GM23338 (cell line): ENCODE measurements at regions not wholly inside any gene's neighbourhood (a gene's known extent, or its start where the extent isn't known, plus 50 kb on each side); places are given as distances from the start of the nearest gene placed in this dataset.

Source experiments
- ATAC-seq: fragments of 200-7000 bp; cut with Tn5 transposase; 3 replicates; pipeline ENCODE4 v1.9.1; 2020
- DNase-seq: peaks from one replicate; pipeline ENCODE4 v3.0.0-alpha.2; 2015; ENCODE audit warnings: low spot score
- H2AFZ ChIP-seq: fragments of 200-600 bp; sonication (generic); 2 replicates; pipeline ENCODE4 v1.8.0; 2016; ENCODE audit warnings: antibody characterized with exemption, mild to moderate bottlenecking, moderate library complexity
- H3F3A ChIP-seq: fragments of 200-600 bp; sonication (generic); replicated peaks from 2 replicates; pipeline ENCODE4 v1.8.0; 2017; ENCODE audit warnings: antibody characterized with exemption, mixed run types, low read depth
- H3K27ac ChIP-seq: fragments of 200-600 bp; sonication (generic); 2 replicates; pipeline ENCODE4 v1.6.1; 2016; ENCODE audit warnings: low read depth
- H3K27me3 ChIP-seq: fragments of 200-600 bp; sonication (generic); 2 replicates; pipeline ENCODE4 v1.8.0; 2016; ENCODE audit warnings: mild to moderate bottlenecking, mixed run types, moderate library complexity; ENCODE audit not compliant: insufficient read depth
- H3K36me3 ChIP-seq: fragments of 200-600 bp; sonication (generic); 2 replicates; pipeline ENCODE4 v1.8.0; 2016; ENCODE audit warnings: mild to moderate bottlenecking; ENCODE audit not compliant: insufficient read depth
- H3K4me1 ChIP-seq: fragments of 200-600 bp; sonication (generic); 2 replicates; pipeline ENCODE4 v1.8.0; 2016; ENCODE audit warnings: mild to moderate bottlenecking, moderate library complexity; ENCODE audit not compliant: insufficient read depth
- H3K4me2 ChIP-seq: fragments of 200-600 bp; sonication (generic); 2 replicates; pipeline ENCODE4 v1.7.1; 2017; ENCODE audit warnings: mixed run types
- H3K4me3 ChIP-seq: fragments of 200-600 bp; sonication (generic); 2 replicates; pipeline ENCODE4 v1.6.1; 2016; ENCODE audit warnings: mixed run types
- H3K79me2 ChIP-seq: fragments of 200-600 bp; sonication (generic); replicated peaks from 2 replicates; pipeline ENCODE4 v1.8.0; 2017; ENCODE audit warnings: mild to moderate bottlenecking; ENCODE audit not compliant: insufficient read depth
- H3K9me2 ChIP-seq: fragments of 200-600 bp; sonication (generic); 2 replicates; pipeline ENCODE4 v1.8.0; 2017; ENCODE audit not compliant: insufficient read depth
- H4K20me1 ChIP-seq: fragments of 200-600 bp; sonication (generic); replicated peaks from 2 replicates; pipeline ENCODE4 v1.8.0; 2017; ENCODE audit warnings: mild to moderate bottlenecking; ENCODE audit not compliant: insufficient read depth
- H3K27ac Mint-ChIP-seq: 2 replicates; pipeline ENCODE4 v1.8.0; 2020; ENCODE audit warnings: inconsistent platforms, mild to moderate bottlenecking, moderate library complexity, mixed read lengths
- H3K27me3 Mint-ChIP-seq: 3 replicates; pipeline ENCODE4 v1.8.0; 2022; ENCODE audit warnings: low read depth, mild to moderate bottlenecking, moderate library complexity, mixed read lengths, inconsistent platforms; ENCODE audit not compliant: insufficient read depth, poor library complexity
- H3K36me3 Mint-ChIP-seq: 3 replicates; pipeline ENCODE4 v1.8.0; 2021; ENCODE audit warnings: low read depth, mild to moderate bottlenecking, inconsistent platforms, moderate library complexity, mixed read lengths
- H3K4me1 Mint-ChIP-seq: 3 replicates; pipeline ENCODE4 v1.8.0; 2020; ENCODE audit warnings: mild to moderate bottlenecking, inconsistent platforms, mixed read lengths
- H3K4me3 Mint-ChIP-seq: 3 replicates; pipeline ENCODE4 v1.8.0; 2021; ENCODE audit warnings: moderate library complexity, mild to moderate bottlenecking, inconsistent platforms, mixed read lengths
- H3K9me3 Mint-ChIP-seq: 3 replicates; pipeline ENCODE4 v1.8.0; 2020; ENCODE audit warnings: moderate library complexity, mild to moderate bottlenecking, inconsistent platforms, mixed read lengths
- CREB1 ChIP-seq: fragments of 250-450 bp; sonication (Bioruptor Pico); IDR thresholded peaks from 2 replicates; pipeline ENCODE4 v1.5.0; 2020; ENCODE audit warnings: low read depth, mild to moderate bottlenecking, moderate library complexity
- CTCF ChIP-seq, 2 experiments: fragments of 200-600 bp in 1 of 2; sonication (generic) in 1 of 2; conservative IDR thresholded peaks; 2 replicates each; pipeline versions ENCODE4 v1.5.1 to v1.6.1; 2016 to 2017; ENCODE audit warnings: antibody characterized with exemption in 2 of 2, low read depth in 2 of 2, mild to moderate bottlenecking in 2 of 2, moderate library complexity in 1 of 2
- ETS1 ChIP-seq: IDR thresholded peaks from 2 replicates; pipeline ENCODE4 v1.6.1; 2016; ENCODE audit warnings: antibody characterized with exemption
- EZH2 ChIP-seq: fragments of 200-600 bp; sonication (generic); IDR thresholded peaks from one replicate; pipeline ENCODE4 v1.8.0; 2017; ENCODE audit warnings: antibody characterized with exemption, mild to moderate bottlenecking, low read depth; ENCODE audit not compliant: unreplicated experiment
- EZH2phosphoT487 ChIP-seq: fragments of 200-600 bp; sonication (generic); IDR thresholded peaks from one replicate; pipeline ENCODE4 v1.8.1; 2018; ENCODE audit warnings: antibody characterized with exemption; ENCODE audit not compliant: unreplicated experiment
- JUNB ChIP-seq: IDR thresholded peaks from one replicate; pipeline ENCODE4 v1.6.1; 2016; ENCODE audit warnings: antibody characterized with exemption; ENCODE audit not compliant: unreplicated experiment
- NANOG ChIP-seq: IDR thresholded peaks from 2 replicates; pipeline ENCODE4 v1.6.1; 2016; ENCODE audit warnings: antibody characterized with exemption, borderline replicate concordance
- REST ChIP-seq: IDR thresholded peaks from one replicate; pipeline ENCODE4 v1.6.1; 2018; ENCODE audit warnings: antibody characterized with exemption; ENCODE audit not compliant: unreplicated experiment
- STAT1 ChIP-seq: IDR thresholded peaks from one replicate; pipeline ENCODE4 v1.6.1; 2016; ENCODE audit warnings: antibody characterized with exemption; ENCODE audit not compliant: unreplicated experiment
- ZNF114 ChIP-seq: fragments of 250-450 bp; sonication (Bioruptor Pico); IDR thresholded peaks from 2 replicates; pipeline ENCODE4 v1.5.0; 2020; ENCODE audit warnings: mild to moderate bottlenecking, moderate library complexity
- ZNF331 ChIP-seq: fragments of 250-450 bp; sonication (Bioruptor Pico); IDR thresholded peaks from 2 replicates; pipeline ENCODE4 v1.5.0; 2020; ENCODE audit warnings: low read depth, mild to moderate bottlenecking, moderate library complexity

- no peaks in the 10 kb centered on the region for H3K27me3 ChIP-seq
- Mint-ChIP-seq H3K4me3 (no peak overlapping the region), H3K4me1 (no peaks in the 10 kb centered on the region), H3K27me3 (no peaks in the 10 kb centered on the region), H3K9me3 (peaks cover 8% of the 10 kb centered on the region), H3K27ac (no peak overlapping the region), H3K36me3 (peaks cover 2% of the 10 kb centered on the region; the same call in 1 of the 3 replicates)
- H3K27ac ChIP-seq = no peak overlapping the region
- no peaks in the 10 kb centered on the region for H3K4me1 ChIP-seq
- H3K4me3 ChIP-seq = no peak overlapping the region
- H3K79me2 ChIP-seq = no peaks in the 10 kb centered on the region
- no peak overlapping the region for H2AFZ ChIP-seq
- TF ChIP-seq CREB1 (CRISPR knock-in tag) (no peak), ZNF331 (no peak), ETS1 (no peak), ZNF114 (CRISPR knock-in tag) (no peak), CTCF (conservative IDR thresholded peaks at IDR 0.05; ENCODE audit: low read depth in 2 of 2) (no peak), REST (no peak), JUNB (no peak), NANOG (no peak)
- DNase-seq (no peak), ATAC-seq (no peak)
- H3K9me2 ChIP-seq = no peaks in the 10 kb centered on the region
- H3K36me3 ChIP-seq = 0 out of 2 replicates have a peak, but pooled peaks cover 5% of the 10 kb centered on the region
- no peaks in the 10 kb centered on the region for H4K20me1 ChIP-seq
- H3F3A ChIP-seq = no peaks in the 10 kb centered on the region
- H3K4me2 ChIP-seq = no peak overlapping the region
These were observed 530.2 kb downstream of the CCDC85A start for GRCh38 chr2:56713978-56714377.

- no peak overlapping the region for H3K4me2 ChIP-seq
- no peaks in the 10 kb centered on the region for H3K4me1 ChIP-seq
- H3K27ac ChIP-seq = no peak overlapping the region
- no peaks in the 10 kb centered on the region for H3K79me2 ChIP-seq
- Mint-ChIP-seq H3K27ac (no peak overlapping the region), H3K4me3 (no peak overlapping the region), H3K9me3 (peaks cover 11% of the 10 kb centered on the region), H3K27me3 (no peaks in the 10 kb centered on the region), H3K4me1 (no peaks in the 10 kb centered on the region), H3K36me3 (peaks cover 6% of the 10 kb centered on the region; the same call in 2 of the 3 replicates)
- no peak overlapping the region for H2AFZ ChIP-seq
- no peak overlapping the region for H3K4me3 ChIP-seq
- no peaks in the 10 kb centered on the region for H3F3A ChIP-seq
- no peaks in the 10 kb centered on the region for H3K27me3 ChIP-seq
- H4K20me1 ChIP-seq = no peaks in the 10 kb centered on the region
- H3K36me3 ChIP-seq = 0 out of 2 replicates have a peak, but pooled peaks cover 5% of the 10 kb centered on the region
- ATAC-seq (no peak), DNase-seq (no peak)
- no peaks in the 10 kb centered on the region for H3K9me2 ChIP-seq
- TF ChIP-seq STAT1 (no peak), ZNF114 (CRISPR knock-in tag) (no peak), ZNF331 (no peak), EZH2phosphoT487 (no peak), EZH2 (no peak), CTCF (conservative IDR thresholded peaks at IDR 0.05; ENCODE audit: low read depth in 2 of 2) (no peak)
These were observed 530.6 kb downstream of the CCDC85A start for GRCh38 chr2:56714400-56714799.
